ENCODE measurements at regions not wholly inside any gene's neighbourhood (a gene's known extent, or its start where the extent isn't known, plus 50 kb on each side); places are given as distances from the start of the nearest gene placed in this dataset.
"Not testable (repeated sequence)": the region's sequence is repeated elsewhere in the genome, so short reads cannot be mapped to it uniquely, and the experiment has no call there.

GRCh38 chr12:61554268-61555008, 705.8 kb upstream of the USP15 start:
- no peak for DNase-seq (ENCODE audit: low read depth, low spot score)

GRCh38 chr12:61563665-61564450, 696.3 kb upstream of the USP15 start:
- DNase-seq (ENCODE audit: low read depth, low spot score): no peak

- DNase-seq (ENCODE audit: low read depth, low spot score): no peak
Measured at GRCh38 chr12:61564466-61564865, 695.7 kb upstream of the USP15 start.

GRCh38 chr12:61566183-61566582, 694.0 kb upstream of the USP15 start:
- DNase-seq (ENCODE audit: low read depth, low spot score): no peak

GRCh38 chr12:61574339-61574738, 685.9 kb upstream of the USP15 start:
- DNase-seq (ENCODE audit: low read depth, low spot score): no peak

- DNase-seq (ENCODE audit: low read depth, low spot score): no peak
Measured at GRCh38 chr12:61584943-61585342, 675.3 kb upstream of the USP15 start.

- not testable (repeated sequence) for DNase-seq (ENCODE audit: low read depth, low spot score)
Measured at GRCh38 chr12:61590864-61591263, 669.3 kb upstream of the USP15 start.

- DNase-seq (ENCODE audit: low read depth, low spot score): no peak
Measured at GRCh38 chr12:61610143-61610542, 650.1 kb upstream of the USP15 start.

- no peak for DNase-seq (ENCODE audit: low read depth, low spot score)
Measured at GRCh38 chr12:61629702-61630101, 630.5 kb upstream of the USP15 start.

- no peak for DNase-seq (ENCODE audit: low read depth, low spot score)
Measured at GRCh38 chr12:61646639-61647038, 613.6 kb upstream of the USP15 start.

- no peak for DNase-seq (ENCODE audit: low read depth, low spot score)
Measured at GRCh38 chr12:61647566-61647965, 612.6 kb upstream of the USP15 start.

GRCh38 chr12:61652265-61652664, 607.9 kb upstream of the USP15 start:
- no peak for DNase-seq (ENCODE audit: low read depth, low spot score)

- DNase-seq (ENCODE audit: low read depth, low spot score): no peak
Measured at GRCh38 chr12:61654698-61655097, 605.5 kb upstream of the USP15 start.

- DNase-seq (ENCODE audit: low read depth, low spot score): no peak
Measured at GRCh38 chr12:61655241-61655640, 605.0 kb upstream of the USP15 start.

GRCh38 chr12:61667676-61668075, 592.5 kb upstream of the USP15 start:
- DNase-seq (ENCODE audit: low read depth, low spot score): no peak

GRCh38 chr12:61676520-61676919, 583.7 kb upstream of the USP15 start:
- no peak for DNase-seq (ENCODE audit: low read depth, low spot score)

- no peak for DNase-seq (ENCODE audit: low read depth, low spot score)
Measured at GRCh38 chr12:61687407-61687806, 572.8 kb upstream of the USP15 start.

GRCh38 chr12:61694214-61694613, 566.0 kb upstream of the USP15 start:
- DNase-seq (ENCODE audit: low read depth, low spot score): no peak

GRCh38 chr12:61701471-61701870, 558.7 kb upstream of the USP15 start:
- DNase-seq (ENCODE audit: low read depth, low spot score): no peak

GRCh38 chr12:61706783-61707182, 553.4 kb upstream of the USP15 start:
- no peak for DNase-seq (ENCODE audit: low read depth, low spot score)

GRCh38 chr12:61713121-61713520, 547.1 kb upstream of the USP15 start:
- no peak for DNase-seq (ENCODE audit: low read depth, low spot score)

GRCh38 chr12:61717986-61718385, 542.2 kb upstream of the USP15 start:
- DNase-seq (ENCODE audit: low read depth, low spot score): no peak

GRCh38 chr12:61739925-61740324, 520.3 kb upstream of the USP15 start:
- no peak for DNase-seq (ENCODE audit: low read depth, low spot score)
